WTC11 (cell line): ENCODE measurements at regions not wholly inside any gene's neighbourhood (a gene's known extent, or its start where the extent isn't known, plus 50 kb on each side); places are given as distances from the start of the nearest gene placed in this dataset.

Experiments
- ATAC-seq: fragments of 200-7000 bp; cut with Tn5 transposase; 2 replicates; pipeline ENCODE4 v1.10.0; 2021; ENCODE audit warnings: mild to moderate bottlenecking, moderate library complexity
- CTCF ChIA-PET: fragments of 300-600 bp; sonication (Branson Sonifier 250); formaldehyde crosslinking; loops from one replicate; lab custom pipeline; 2021; ENCODE audit warnings: antibody characterized with exemption; lab: Charles Lee
- POLR2A ChIA-PET: fragments of 350-600 bp; sonication (Branson Sonifier 250); formaldehyde crosslinking; loops from one replicate; lab custom pipeline; 2021; ENCODE audit warnings: antibody characterized with exemption; lab: Charles Lee
- DNase-seq: peaks from one replicate; pipeline ENCODE4 v3.0.0; 2021; ENCODE audit warnings: low spot score
- H3K27ac Mint-ChIP-seq: 2 replicates; pipeline ENCODE4 v1.8.0; 2021; ENCODE audit warnings: mixed read lengths
- H3K27me3 Mint-ChIP-seq: 2 replicates; pipeline ENCODE4 v1.8.0; 2021; ENCODE audit warnings: low read depth, mild to moderate bottlenecking, moderate library complexity, mixed read lengths
- H3K36me3 Mint-ChIP-seq: 2 replicates; pipeline ENCODE4 v1.8.0; 2021; ENCODE audit warnings: mixed read lengths
- H3K4me1 Mint-ChIP-seq: 2 replicates; pipeline ENCODE4 v1.8.0; 2022; ENCODE audit warnings: mixed read lengths
- H3K4me3 Mint-ChIP-seq: 2 replicates; pipeline ENCODE4 v1.8.0; 2021; ENCODE audit warnings: mild to moderate bottlenecking, moderate library complexity, mixed read lengths
- H3K9me3 Mint-ChIP-seq: 2 replicates; pipeline ENCODE4 v1.8.0; 2021; ENCODE audit warnings: mixed read lengths
- FOXJ3 ChIP-seq: sonication (generic); formaldehyde crosslinking; IDR thresholded peaks from 2 replicates; pipeline ENCODE4 v1.9.0; 2021; ENCODE audit warnings: missing genetic modification reagents, mild to moderate bottlenecking, borderline replicate concordance
- FOXP1 ChIP-seq: sonication (generic); formaldehyde crosslinking; IDR thresholded peaks from 2 replicates; pipeline ENCODE4 v1.8.0; 2022; ENCODE audit warnings: missing genetic modification reagents, mild to moderate bottlenecking, moderate library complexity, borderline replicate concordance
- GABPB1 ChIP-seq: sonication (generic); formaldehyde crosslinking; IDR thresholded peaks from 2 replicates; pipeline ENCODE4 v1.8.1; 2023; ENCODE audit warnings: mild to moderate bottlenecking, missing genetic modification reagents
- HMGA2 ChIP-seq: fragments of 250-450 bp; sonication (Bioruptor Pico); IDR thresholded peaks from 2 replicates; pipeline ENCODE4 v1.4.0; 2021; ENCODE audit warnings: mild to moderate bottlenecking, moderate library complexity
- IRF1 ChIP-seq: sonication (generic); formaldehyde crosslinking; IDR thresholded peaks from 2 replicates; pipeline ENCODE4 v1.8.0; 2023; ENCODE audit warnings: missing genetic modification reagents
- IRF2 ChIP-seq: sonication (generic); formaldehyde crosslinking; IDR thresholded peaks from 2 replicates; pipeline ENCODE4 v1.8.0; 2022; ENCODE audit warnings: low read depth, missing genetic modification reagents, borderline replicate concordance
- MXD4 ChIP-seq: fragments of 250-450 bp; sonication (Bioruptor Pico); IDR thresholded peaks from 2 replicates; pipeline ENCODE4 v1.8.0; 2021; ENCODE audit warnings: mild to moderate bottlenecking, moderate library complexity, borderline replicate concordance
- NFYB ChIP-seq: sonication (generic); formaldehyde crosslinking; conservative IDR thresholded peaks from 2 replicates; pipeline ENCODE4 v1.8.0; 2022; ENCODE audit warnings: low read depth, missing genetic modification reagents
- NR1H2 ChIP-seq: sonication (generic); formaldehyde crosslinking; IDR thresholded peaks from 2 replicates; pipeline ENCODE4 v1.9.0; 2021; ENCODE audit warnings: mild to moderate bottlenecking, moderate library complexity, missing genetic modification reagents
- OVOL2 ChIP-seq: fragments of 250-450 bp; sonication (Bioruptor Pico); IDR thresholded peaks from 2 replicates; pipeline ENCODE4 v1.9.0; 2021; ENCODE audit warnings: mild to moderate bottlenecking, borderline replicate concordance
- PRRX2 ChIP-seq: fragments of 250-450 bp; sonication (Bioruptor Pico); IDR thresholded peaks from 2 replicates; pipeline ENCODE4 v1.8.0; 2021; ENCODE audit warnings: mild to moderate bottlenecking
- ZNF138 ChIP-seq: sonication (generic); formaldehyde crosslinking; conservative IDR thresholded peaks from 2 replicates; pipeline ENCODE4 v1.8.1; 2022; ENCODE audit warnings: mild to moderate bottlenecking, moderate library complexity, missing genetic modification reagents
- ZNF219 ChIP-seq: sonication (generic); formaldehyde crosslinking; IDR thresholded peaks from 2 replicates; pipeline ENCODE4 v1.8.0; 2023; ENCODE audit warnings: missing genetic modification reagents, mild to moderate bottlenecking, borderline replicate concordance
- ZNF532 ChIP-seq: fragments of 250-450 bp; sonication (Bioruptor Pico); IDR thresholded peaks from 2 replicates; pipeline ENCODE4 v1.9.0; 2021; ENCODE audit warnings: mild to moderate bottlenecking, borderline replicate concordance
- TF ChIP-seq, protein P1 (sequence below): fragments of 250-450 bp; sonication (Bioruptor Pico); IDR thresholded peaks from 2 replicates; pipeline ENCODE4 v1.9.0; 2021; ENCODE audit warnings: mild to moderate bottlenecking
- TF ChIP-seq, protein P2 (sequence below): sonication (generic); formaldehyde crosslinking; IDR thresholded peaks from 2 replicates; pipeline ENCODE4 v1.8.1; 2022; ENCODE audit warnings: missing genetic modification reagents, borderline replicate concordance

DNA sequence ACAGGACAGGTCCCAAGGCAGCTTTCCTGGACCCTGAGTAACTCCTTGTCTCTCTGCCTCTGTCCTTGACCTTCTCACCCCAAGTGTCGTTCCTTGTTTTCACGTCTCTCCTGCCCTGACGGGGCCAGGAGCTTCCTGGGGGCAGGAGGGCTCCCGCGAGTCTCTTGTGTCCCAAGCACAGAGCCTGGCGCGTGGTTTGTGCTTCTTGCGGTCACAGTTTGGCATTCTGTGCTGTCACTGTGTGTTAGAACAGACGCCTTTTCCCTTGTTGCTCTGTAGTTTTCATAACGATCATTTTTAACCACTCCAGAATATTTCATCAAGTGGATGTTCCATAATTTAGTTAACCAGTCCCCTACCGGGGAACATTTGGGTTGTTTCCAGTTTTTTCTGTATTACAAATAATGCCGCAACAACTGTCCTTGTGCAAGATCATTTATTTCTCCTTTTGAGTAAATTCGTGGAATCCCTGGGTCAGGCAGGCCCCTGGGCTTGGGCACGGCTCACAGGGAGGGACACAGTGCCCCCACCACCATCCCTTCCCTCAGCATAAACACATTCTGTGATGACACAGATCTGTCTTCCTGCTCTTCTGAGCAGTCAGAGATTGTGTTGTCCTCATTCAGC lies 71.9 kb downstream of the TSPAN17 start:
- Mint-ChIP-seq H3K4me1 (peaks cover 20% of the 10 kb centered on the region), H3K27me3 (peaks cover 10% of the 10 kb centered on the region; the same call in 1 of the 2 replicates), H3K9me3 (peaks cover 3% of the 10 kb centered on the region), H3K4me3 (no peak overlapping the region), H3K27ac (no peak overlapping the region), H3K36me3 (peaks cover 2% of the 10 kb centered on the region)
- no peak for DNase-seq
- no peak for ATAC-seq
- ChIA-PET CTCF (interaction anchor here (1.0 to 3.7 kb wide), 3 partner anchors 19 to 58 kb away, joined by 6 to 13 read pairs (median 8); no protein-coding TSS in a partner anchor), POLR2A (no interaction called here)
- TF ChIP-seq IRF1 (CRISPR knock-in tag) (no peak), MXD4 (CRISPR knock-in tag) (no peak)

DNA sequence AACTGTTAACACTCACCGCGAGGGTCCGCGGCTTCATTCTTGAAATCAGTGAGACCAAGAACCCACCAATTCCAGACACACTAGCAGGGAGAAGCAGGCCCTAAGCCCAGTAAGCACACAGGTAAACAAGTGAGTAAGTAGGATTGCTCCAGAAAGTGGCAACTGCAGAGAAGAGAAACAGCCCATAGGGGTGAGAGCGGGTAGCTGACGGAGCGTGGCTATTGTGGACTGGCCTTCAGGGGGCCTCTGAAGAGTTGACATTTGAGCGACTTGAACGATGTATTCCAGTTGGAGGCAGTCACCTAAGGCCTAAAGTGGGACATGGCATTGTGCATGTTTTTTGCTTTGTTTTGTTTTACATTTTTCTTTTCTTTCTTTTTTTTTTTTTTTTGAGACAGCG lies 74.2 kb downstream of the TSPAN17 start:
- POLR2A ChIA-PET = no interaction called here
- peaks cover 3% of the 10 kb centered on the region; the same call in 1 of the 2 replicates for H3K27me3 Mint-ChIP-seq

GRCh38 chr5:176722757-176723156 lies 75.5 kb downstream of the TSPAN17 start:
- TF ChIP-seq FOXP1 (CRISPR knock-in tag) (no peak), FOXJ3 (CRISPR knock-in tag) (no peak), IRF1 (CRISPR knock-in tag) (no peak), OVOL2 (CRISPR knock-in tag) (no peak), NR1H2 (CRISPR knock-in tag) (no peak), HMGA2 (CRISPR knock-in tag) (no peak), GABPB1 (CRISPR knock-in tag) (no peak), PRRX2 (CRISPR knock-in tag) (no peak)
- TF ChIP-seq, protein P1, sequence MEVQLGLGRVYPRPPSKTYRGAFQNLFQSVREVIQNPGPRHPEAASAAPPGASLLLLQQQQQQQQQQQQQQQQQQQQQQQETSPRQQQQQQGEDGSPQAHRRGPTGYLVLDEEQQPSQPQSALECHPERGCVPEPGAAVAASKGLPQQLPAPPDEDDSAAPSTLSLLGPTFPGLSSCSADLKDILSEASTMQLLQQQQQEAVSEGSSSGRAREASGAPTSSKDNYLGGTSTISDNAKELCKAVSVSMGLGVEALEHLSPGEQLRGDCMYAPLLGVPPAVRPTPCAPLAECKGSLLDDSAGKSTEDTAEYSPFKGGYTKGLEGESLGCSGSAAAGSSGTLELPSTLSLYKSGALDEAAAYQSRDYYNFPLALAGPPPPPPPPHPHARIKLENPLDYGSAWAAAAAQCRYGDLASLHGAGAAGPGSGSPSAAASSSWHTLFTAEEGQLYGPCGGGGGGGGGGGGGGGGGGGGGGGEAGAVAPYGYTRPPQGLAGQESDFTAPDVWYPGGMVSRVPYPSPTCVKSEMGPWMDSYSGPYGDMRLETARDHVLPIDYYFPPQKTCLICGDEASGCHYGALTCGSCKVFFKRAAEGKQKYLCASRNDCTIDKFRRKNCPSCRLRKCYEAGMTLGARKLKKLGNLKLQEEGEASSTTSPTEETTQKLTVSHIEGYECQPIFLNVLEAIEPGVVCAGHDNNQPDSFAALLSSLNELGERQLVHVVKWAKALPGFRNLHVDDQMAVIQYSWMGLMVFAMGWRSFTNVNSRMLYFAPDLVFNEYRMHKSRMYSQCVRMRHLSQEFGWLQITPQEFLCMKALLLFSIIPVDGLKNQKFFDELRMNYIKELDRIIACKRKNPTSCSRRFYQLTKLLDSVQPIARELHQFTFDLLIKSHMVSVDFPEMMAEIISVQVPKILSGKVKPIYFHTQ (CRISPR knock-in tag) = no peak
- TF ChIP-seq, protein P2, sequence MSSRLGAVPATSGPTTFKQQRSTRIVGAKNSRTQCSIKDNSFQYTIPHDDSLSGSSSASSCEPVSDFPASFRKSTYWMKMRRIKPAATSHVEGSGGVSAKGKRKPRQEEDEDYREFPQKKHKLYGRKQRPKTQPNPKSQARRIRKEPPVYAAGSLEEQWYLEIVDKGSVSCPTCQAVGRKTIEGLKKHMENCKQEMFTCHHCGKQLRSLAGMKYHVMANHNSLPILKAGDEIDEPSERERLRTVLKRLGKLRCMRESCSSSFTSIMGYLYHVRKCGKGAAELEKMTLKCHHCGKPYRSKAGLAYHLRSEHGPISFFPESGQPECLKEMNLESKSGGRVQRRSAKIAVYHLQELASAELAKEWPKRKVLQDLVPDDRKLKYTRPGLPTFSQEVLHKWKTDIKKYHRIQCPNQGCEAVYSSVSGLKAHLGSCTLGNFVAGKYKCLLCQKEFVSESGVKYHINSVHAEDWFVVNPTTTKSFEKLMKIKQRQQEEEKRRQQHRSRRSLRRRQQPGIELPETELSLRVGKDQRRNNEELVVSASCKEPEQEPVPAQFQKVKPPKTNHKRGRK = no peak
- ATAC-seq (no peak), DNase-seq (no peak)
- ChIA-PET POLR2A (no interaction called here), CTCF (interaction anchor here (0.9 to 2.5 kb wide), 6 partner anchors 10 to 62 kb away, joined by 3 to 11 read pairs (median 6); no protein-coding TSS in a partner anchor)
- no peaks in the 10 kb centered on the region for H3K9me3 Mint-ChIP-seq
- H3K36me3 Mint-ChIP-seq = no peaks in the 10 kb centered on the region
- H3K4me1 Mint-ChIP-seq = peaks cover 35% of the 10 kb centered on the region
- H3K27ac Mint-ChIP-seq = no peak overlapping the region
- H3K27me3 Mint-ChIP-seq = peaks cover 3% of the 10 kb centered on the region; the same call in 1 of the 2 replicates
- no peak overlapping the region for H3K4me3 Mint-ChIP-seq

More for the DNA sequence above, 74.2 kb downstream of the TSPAN17 start:
- DNase-seq (no peak), ATAC-seq (peak; percentile 22; the same call in 1 of the 2 replicates)
- no peak overlapping the region for H3K4me3 Mint-ChIP-seq
- H3K9me3 Mint-ChIP-seq = no peaks in the 10 kb centered on the region
- H3K27ac Mint-ChIP-seq = peak overlapping the region; percentile 88
- CTCF ChIA-PET = interaction anchor here (1.1 to 2.5 kb wide), 5 partner anchors 9 to 61 kb away, joined by 4 to 9 read pairs (median 6); no protein-coding TSS in a partner anchor
- no peak for TF ChIP-seq ZNF219
- no peak for TF ChIP-seq NFYB (CRISPR knock-in tag)
- no peak for TF ChIP-seq ZNF532 (CRISPR knock-in tag)
- TF ChIP-seq IRF2 (CRISPR knock-in tag) = no peak
- TF ChIP-seq ZNF138 (CRISPR knock-in tag) = no peak
- peaks cover 35% of the 10 kb centered on the region for H3K4me1 Mint-ChIP-seq
- no peaks in the 10 kb centered on the region for H3K36me3 Mint-ChIP-seq
